ENCODE measurements at regions not wholly inside any gene's neighbourhood (a gene's known extent, or its start where the extent isn't known, plus 50 kb on each side); places are given as distances from the start of the nearest gene placed in this dataset.

- Histone ChIP-seq H3K4me1 (peaks cover 0 to 14% (median 0%) of the 10 kb centered on the region in 6 donors), H3K27ac (no peak overlapping the region), H3K9me3 (no peaks in the 10 kb centered on the region), H3K36me3 (no peaks in the 10 kb centered on the region), H3K27me3 (replicated peaks in 1 of 7) (peaks cover 0 to 9% (median 0%) of the 10 kb centered on the region in 7 donors), H3K4me3 (no peak overlapping the region)
- DNase-seq = no peak
- intact Hi-C loops (cut with DNase I; ENCODE audit: low total_unique reads) = no loop called here
- WGBS, 5 donors = 23 to 41% (median 34%) methylated on average over 1 of the region's 1 CpG
- TF ChIP-seq POLR2AphosphoS5 (IDR thresholded peaks at IDR 0.05) (no peak), POLR2A (IDR thresholded peaks at IDR 0.05) (no peak)
- TF ChIP-seq, protein P1, sequence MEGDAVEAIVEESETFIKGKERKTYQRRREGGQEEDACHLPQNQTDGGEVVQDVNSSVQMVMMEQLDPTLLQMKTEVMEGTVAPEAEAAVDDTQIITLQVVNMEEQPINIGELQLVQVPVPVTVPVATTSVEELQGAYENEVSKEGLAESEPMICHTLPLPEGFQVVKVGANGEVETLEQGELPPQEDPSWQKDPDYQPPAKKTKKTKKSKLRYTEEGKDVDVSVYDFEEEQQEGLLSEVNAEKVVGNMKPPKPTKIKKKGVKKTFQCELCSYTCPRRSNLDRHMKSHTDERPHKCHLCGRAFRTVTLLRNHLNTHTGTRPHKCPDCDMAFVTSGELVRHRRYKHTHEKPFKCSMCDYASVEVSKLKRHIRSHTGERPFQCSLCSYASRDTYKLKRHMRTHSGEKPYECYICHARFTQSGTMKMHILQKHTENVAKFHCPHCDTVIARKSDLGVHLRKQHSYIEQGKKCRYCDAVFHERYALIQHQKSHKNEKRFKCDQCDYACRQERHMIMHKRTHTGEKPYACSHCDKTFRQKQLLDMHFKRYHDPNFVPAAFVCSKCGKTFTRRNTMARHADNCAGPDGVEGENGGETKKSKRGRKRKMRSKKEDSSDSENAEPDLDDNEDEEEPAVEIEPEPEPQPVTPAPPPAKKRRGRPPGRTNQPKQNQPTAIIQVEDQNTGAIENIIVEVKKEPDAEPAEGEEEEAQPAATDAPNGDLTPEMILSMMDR (IDR thresholded peaks at IDR 0.05 in 8 of 11, conservative IDR thresholded peaks at IDR 0.05 in 3 of 11) = no peak
Observed at GRCh38 chr5:112684121-112684520, 53.6 kb upstream of the APC start.

DNA sequence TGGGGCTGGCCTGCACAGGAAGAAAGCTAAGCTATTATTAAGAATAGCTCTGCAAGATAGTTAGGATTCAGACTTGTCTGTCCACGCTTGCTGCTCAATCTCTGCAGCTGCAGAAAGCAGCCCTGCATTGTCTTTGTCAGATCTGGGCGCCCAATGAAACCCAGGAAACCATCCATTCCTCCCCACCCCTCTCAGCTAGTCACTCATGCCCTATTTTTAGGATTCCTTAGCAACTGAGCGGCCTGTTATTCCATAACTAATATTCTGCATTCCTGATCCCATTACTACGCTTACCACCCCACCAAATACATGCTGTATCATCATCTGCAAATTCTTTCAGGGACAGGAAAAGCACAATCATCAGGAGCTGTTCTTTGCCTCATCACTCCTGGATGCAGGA is 52.9 kb upstream of the APC start:
- Histone ChIP-seq H3K27ac (no peak overlapping the region), H3K36me3 (no peaks in the 10 kb centered on the region), H3K9me3 (no peaks in the 10 kb centered on the region), H3K27me3 (replicated peaks in 1 of 7) (peaks cover 0 to 6% (median 0%) of the 10 kb centered on the region in 7 donors), H3K4me3 (no peak overlapping the region), H3K4me1 (peaks cover 0 to 14% (median 0%) of the 10 kb centered on the region in 6 donors)
- WGBS, 5 donors = 65 to 79% (median 70%) methylated on average over 4 of the region's 4 CpGs
- TF ChIP-seq POLR2A (IDR thresholded peaks at IDR 0.05) (no peak), POLR2AphosphoS5 (IDR thresholded peaks at IDR 0.05) (no peak)
- TF ChIP-seq, protein P1 (IDR thresholded peaks at IDR 0.05 in 8 of 11, conservative IDR thresholded peaks at IDR 0.05 in 3 of 11) = no peak
- DNase-seq = no peak
- intact Hi-C loops (cut with DNase I; ENCODE audit: low total_unique reads) = no loop called here

GRCh38 chr5:112685386-112685785 is 52.3 kb upstream of the APC start:
- Histone ChIP-seq H3K36me3 (no peaks in the 10 kb centered on the region), H3K4me1 (peaks cover 0 to 14% (median 0%) of the 10 kb centered on the region in 6 donors), H3K27ac (no peak overlapping the region), H3K4me3 (no peak overlapping the region), H3K27me3 (replicated peaks in 1 of 7) (no peaks in the 10 kb centered on the region), H3K9me3 (no peaks in the 10 kb centered on the region)
- intact Hi-C loops (cut with DNase I; ENCODE audit: low total_unique reads) = no loop called here
- TF ChIP-seq POLR2AphosphoS5 (IDR thresholded peaks at IDR 0.05) (no peak), POLR2A (IDR thresholded peaks at IDR 0.05) (no peak)
- TF ChIP-seq, protein P1 (IDR thresholded peaks at IDR 0.05 in 8 of 11, conservative IDR thresholded peaks at IDR 0.05 in 3 of 11) = no peak
- DNase-seq = no peak

GRCh38 chr5:112685931-112686330 is 51.8 kb upstream of the APC start:
- WGBS, 5 donors = 78 to 82% (median 80%) methylated on average over 2 of the region's 2 CpGs
- Histone ChIP-seq H3K4me1 (peaks cover 0 to 14% (median 0%) of the 10 kb centered on the region in 6 donors), H3K4me3 (no peak overlapping the region), H3K27me3 (replicated peaks in 1 of 7) (no peaks in the 10 kb centered on the region), H3K27ac (no peak overlapping the region), H3K9me3 (no peaks in the 10 kb centered on the region), H3K36me3 (no peaks in the 10 kb centered on the region)
- TF ChIP-seq, protein P1 (IDR thresholded peaks at IDR 0.05 in 8 of 11, conservative IDR thresholded peaks at IDR 0.05 in 3 of 11) = no peak
- TF ChIP-seq POLR2AphosphoS5 (IDR thresholded peaks at IDR 0.05) = no peak
- no peak for TF ChIP-seq POLR2A (IDR thresholded peaks at IDR 0.05)
- intact Hi-C loops (cut with DNase I; ENCODE audit: low total_unique reads) = no loop called here
- DNase-seq = no peak

All from spleen (tissue), 11 donors.